GM12878 (cell line): ENCODE measurements at regions not wholly inside any gene's neighbourhood (a gene's known extent, or its start where the extent isn't known, plus 50 kb on each side); places are given as distances from the start of the nearest gene placed in this dataset.

Experiments used
- ATAC-seq: fragments of 200-7000 bp; cut with Tn5 transposase; 3 replicates; pipeline ENCODE4 v1.9.1; 2020; ENCODE audit warnings: mild to moderate bottlenecking, moderate library complexity
- BruUV-seq: library from RNA; stranded (reverse); fragments of 400-500 nt; replicated peaks from 2 replicates; lab custom pipeline; 2021; lab: Mats Ljungman, UMichigan
- CTCF ChIA-PET: fragments of 300-600 bp; sonication (Branson Sonifier 250); formaldehyde crosslinking; extraction: SDS; loops from one replicate; lab custom pipeline; 2021; ENCODE audit warnings: inconsistent platforms; lab: Yijun Ruan, JAX
- POLR2A ChIA-PET: fragments of 350-600 bp; formaldehyde crosslinking; extraction: SDS; loops from one replicate; lab custom pipeline; 2021; ENCODE audit warnings: inconsistent platforms; lab: Charles Lee
- RAD21 ChIA-PET: fragments of 300-600 bp; sonication (Branson Sonifier 250); formaldehyde crosslinking; loops from one replicate; lab custom pipeline; 2023; ENCODE audit warnings: antibody characterized with exemption; ENCODE audit not compliant: unreplicated experiment; lab: Charles Lee
- SMC1A ChIA-PET: fragments of 300-600 bp; sonication (Branson Sonifier 250); formaldehyde crosslinking; loops from one replicate; lab custom pipeline; 2023; ENCODE audit not compliant: unreplicated experiment, uncharacterized antibody; lab: Charles Lee
- DNase-seq: peaks from one replicate; pipeline ENCODE4 v3.0.0-alpha.2; 2011; ENCODE audit warnings: low read depth, low spot score
- FAIRE-seq: peaks from 3 replicates; lab custom pipeline; 2011; peaks lifted over from hg19 to GRCh38; lab: Jason Lieb, UNC
- H2AFZ ChIP-seq: 2 replicates; pipeline ENCODE4 v1.6.0; 2011; ENCODE audit warnings: low read depth, low read length, control low read depth; ENCODE audit not compliant: control insufficient read depth
- H3K27ac ChIP-seq: 2 replicates; pipeline ENCODE4 v1.5.1; 2011; ENCODE audit warnings: control low read depth; ENCODE audit not compliant: control insufficient read depth, insufficient read depth
- H3K27me3 ChIP-seq, 2 experiments: replicated peaks in 1 of 2; 2 replicates each; pipeline versions ENCODE4 v1.6.0 to v1.6.1; 2011; ENCODE audit warnings: low read length in 1 of 2; ENCODE audit not compliant: control insufficient read depth in 2 of 2, insufficient read depth in 2 of 2
- H3K36me3 ChIP-seq, 2 experiments: 2 replicates each; pipeline ENCODE4 v1.5.1; 2011; ENCODE audit warnings: low read length in 1 of 2; ENCODE audit not compliant: control insufficient read depth in 2 of 2, insufficient read depth in 2 of 2
- H3K4me1 ChIP-seq: 2 replicates; pipeline ENCODE4 v1.6.1; 2011; ENCODE audit warnings: mild to moderate bottlenecking, low read length, moderate library complexity, mixed read lengths; ENCODE audit not compliant: control insufficient read depth, insufficient read depth
- H3K4me2 ChIP-seq: 2 replicates; pipeline ENCODE4 v1.6.0; 2011; ENCODE audit warnings: control low read depth; ENCODE audit not compliant: control insufficient read depth, insufficient read depth
- H3K4me3 ChIP-seq: fragments of 200-600 bp; sonication (generic); 2 replicates; pipeline ENCODE4 v1.5.1; 2016
- H3K79me2 ChIP-seq: 2 replicates; pipeline ENCODE4 v1.6.0; 2011; ENCODE audit warnings: low read length; ENCODE audit not compliant: control insufficient read depth, insufficient read depth
- H3K9ac ChIP-seq: 2 replicates; pipeline ENCODE4 v1.8.0; 2011; ENCODE audit warnings: low read length, control low read depth, mixed read lengths; ENCODE audit not compliant: control insufficient read depth, insufficient read depth
- H3K9me3 ChIP-seq: replicated peaks from 3 replicates; pipeline ENCODE4 v1.5.1; 2011; ENCODE audit warnings: mild to moderate bottlenecking, low read length; ENCODE audit not compliant: control insufficient read depth, insufficient read depth
- H4K20me1 ChIP-seq: 2 replicates; pipeline ENCODE4 v1.6.0; 2011; ENCODE audit not compliant: control insufficient read depth, insufficient read depth
- BHLHE40 ChIP-seq, 2 experiments: fragments of 450-650 bp in 1 of 2; IDR thresholded peaks; 2 replicates each; pipeline ENCODE4 v1.6.1; 2011 to 2017; ENCODE audit warnings: low read depth in 2 of 2, borderline replicate concordance in 1 of 2, improper control_type of control experiment in 1 of 2, low read length in 1 of 2, mild to moderate bottlenecking in 1 of 2
- CREB1 ChIP-seq: IDR thresholded peaks from 2 replicates; pipeline ENCODE4 v1.6.1; 2012; ENCODE audit warnings: low read depth, mild to moderate bottlenecking, inconsistent platforms
- ELK1 ChIP-seq: IDR thresholded peaks from 2 replicates; pipeline ENCODE4 v1.6.1; 2012; ENCODE audit warnings: low read depth, low read length, improper control_type of control experiment
- EZH2 ChIP-seq: IDR thresholded peaks from 2 replicates; pipeline ENCODE4 v1.6.1; 2012; ENCODE audit warnings: low read depth, mild to moderate bottlenecking, control low read depth, inconsistent platforms, low read length, borderline replicate concordance; ENCODE audit not compliant: control insufficient read depth
- FOXK2 ChIP-seq: fragments of 450-650 bp; IDR thresholded peaks from 2 replicates; pipeline ENCODE4 v1.6.1; 2017; ENCODE audit warnings: mild to moderate bottlenecking, moderate library complexity
- MEF2A ChIP-seq: IDR thresholded peaks from 2 replicates; pipeline ENCODE4 v1.6.1; 2011; ENCODE audit warnings: low read depth, mild to moderate bottlenecking, low read length, moderate library complexity; ENCODE audit not compliant: insufficient read depth
- MLLT1 ChIP-seq: fragments of 450-650 bp; IDR thresholded peaks from 2 replicates; pipeline ENCODE4 v1.6.1; 2016; ENCODE audit warnings: mild to moderate bottlenecking
- MTA2 ChIP-seq: fragments of 450-650 bp; IDR thresholded peaks from 2 replicates; pipeline ENCODE4 v1.6.1; 2016; ENCODE audit warnings: low read depth, mild to moderate bottlenecking, moderate library complexity
- PAX8 ChIP-seq: fragments of 450-650 bp; IDR thresholded peaks from 2 replicates; pipeline ENCODE4 v1.6.1; 2017; ENCODE audit warnings: mild to moderate bottlenecking, moderate library complexity
- PKNOX1 ChIP-seq: fragments of 450-650 bp; IDR thresholded peaks from 2 replicates; pipeline ENCODE4 v1.6.1; 2016; ENCODE audit warnings: mild to moderate bottlenecking
- RAD21 ChIP-seq: IDR thresholded peaks from 2 replicates; pipeline ENCODE4 v1.6.1; 2011; ENCODE audit warnings: mild to moderate bottlenecking, low read depth, low read length, moderate library complexity; ENCODE audit not compliant: insufficient read depth
- RBBP5 ChIP-seq: fragments of 200-600 bp; sonication (generic); conservative IDR thresholded peaks from 2 replicates; pipeline ENCODE4 v1.6.1; 2016
- SIN3A ChIP-seq: IDR thresholded peaks from 2 replicates; pipeline ENCODE4 v1.6.1; 2012; ENCODE audit warnings: low read depth, low read length, improper control_type of control experiment
- SMAD1 ChIP-seq: fragments of 450-650 bp; IDR thresholded peaks from 2 replicates; pipeline ENCODE4 v1.6.1; 2018; ENCODE audit warnings: mild to moderate bottlenecking, low read depth; ENCODE audit not compliant: partially characterized antibody
- SUPT20H ChIP-seq: IDR thresholded peaks from 2 replicates; pipeline ENCODE4 v1.6.1; 2011; ENCODE audit warnings: low read depth, mild to moderate bottlenecking, low read length, moderate library complexity, borderline replicate concordance; ENCODE audit not compliant: control insufficient read depth
- ZBTB40 ChIP-seq: fragments of 450-650 bp; IDR thresholded peaks from 2 replicates; pipeline ENCODE4 v1.6.1; 2016; ENCODE audit warnings: mild to moderate bottlenecking, moderate library complexity, borderline replicate concordance
- ZNF217 ChIP-seq: fragments of 450-650 bp; IDR thresholded peaks from 2 replicates; pipeline ENCODE4 v1.6.1; 2017; ENCODE audit warnings: antibody characterized with exemption, mild to moderate bottlenecking
- WGBS: methylation state at CpG from one replicate; pipeline ENCODE4 v1.1.6; 2016; ENCODE audit warnings: low lambda C conversion rate; ENCODE audit not compliant: insufficient replicate concordance, insufficient coverage; ENCODE audit errors: missing lambda C conversion rate; 5-methylcytosine and 5-hydroxymethylcytosine counted together
- in situ Hi-C: fragments of 300-500 bp; cut with MboI; formaldehyde crosslinking; loops from 9 replicates; pipeline ENCODE4 v1.14.3; 2018; ENCODE audit warnings: mixed read lengths
- intact Hi-C: fragments of 100-400 bp; cut with micrococcal nuclease; formaldehyde crosslinking; loops from one replicate; pipeline ENCODE4 v1.14.2; 2022; ENCODE audit not compliant: unreplicated experiment

DNA sequence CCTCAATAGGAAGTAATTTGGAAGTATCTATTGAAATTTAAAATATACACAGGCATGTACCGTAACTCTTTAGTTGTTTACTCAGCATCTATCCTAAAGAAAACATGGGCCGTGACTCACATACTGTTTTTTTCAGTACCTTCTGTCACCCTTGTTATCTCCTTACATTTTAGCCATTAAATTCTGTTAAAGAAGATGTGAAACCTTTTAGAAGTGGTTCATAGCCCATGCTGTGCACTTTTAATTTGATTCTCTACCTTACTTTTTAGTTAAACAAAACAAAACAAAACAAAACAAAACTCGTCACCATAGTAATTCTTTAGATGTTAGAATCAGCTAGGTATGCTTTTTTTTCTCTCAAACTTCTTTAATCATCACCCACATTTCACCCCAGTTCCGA lies 494.4 kb upstream of the RGS6 start:
- WGBS = 78% methylated on average over 4 of the region's 4 CpGs
- CTCF ChIA-PET = interaction anchor here (0.9 to 1.4 kb wide), 2 partner anchors 11 to 34 kb away, joined by 4 to 5 read pairs; no protein-coding TSS in a partner anchor
- H3K9me3 ChIP-seq = no peaks in the 10 kb centered on the region; the same call in none of the 3 replicates
- H3K4me1 ChIP-seq = peaks cover 19% of the 10 kb centered on the region
- FAIRE-seq (no peak), ATAC-seq (peak; percentile 83), DNase-seq (no peak)
- no peak overlapping the region; the same call in 1 of the 2 replicates for H3K27ac ChIP-seq
- RAD21 ChIA-PET = interaction anchor here (1.4 to 3.0 kb wide), 4 partner anchors 61 to 115 kb away, joined by 3 to 21 read pairs (median 6); no protein-coding TSS in a partner anchor
- no peak overlapping the region for H3K4me2 ChIP-seq
- no peaks in the 10 kb centered on the region; a peak in 3 of 4 replicates for H3K36me3 ChIP-seq
- intact Hi-C loops (loop anchor here (10.0 kb wide), 1 partner anchor 113 kb away; the partner anchor contains the start of gene SIPA1L1), in situ Hi-C loops (no loop called here)
- no TSS peak for BruUV-seq
- H3K27me3 ChIP-seq = no peaks in the 10 kb centered on the region
- H3K9ac ChIP-seq = no peak overlapping the region
- no peak overlapping the region for H3K4me3 ChIP-seq
- POLR2A ChIA-PET = interaction anchor here (1.3 kb wide), 1 partner anchor 36 kb away, joined by 3 read pairs; no protein-coding TSS in a partner anchor
- SMC1A ChIA-PET = interaction anchor here (0.6 to 1.9 kb wide), 9 partner anchors 8 to 315 kb away, joined by 3 to 7 read pairs (median 3); no protein-coding TSS in a partner anchor
- peaks cover 35% of the 10 kb centered on the region for H3K79me2 ChIP-seq
- H4K20me1 ChIP-seq = no peaks in the 10 kb centered on the region
- H2AFZ ChIP-seq = no peak overlapping the region
- no peak for TF ChIP-seq CREB1
- TF ChIP-seq ZNF217 = no peak
- no peak for TF ChIP-seq FOXK2
- no peak for TF ChIP-seq ZBTB40
- no peak for TF ChIP-seq SMAD1
- TF ChIP-seq MEF2A = no peak
- TF ChIP-seq EZH2 = no peak
- TF ChIP-seq SUPT20H = no peak
- no peak for TF ChIP-seq ELK1
- no peak for TF ChIP-seq RBBP5
- peak; percentile 15; the same call in 1 of the 2 replicates for TF ChIP-seq PKNOX1
- no peak for TF ChIP-seq RAD21
- TF ChIP-seq PAX8 = no peak
- no peak for TF ChIP-seq MLLT1
- peak; percentile 98 for TF ChIP-seq MTA2
- no peak for TF ChIP-seq SIN3A
- TF ChIP-seq BHLHE40 (IDR thresholded peaks at IDR 0.05; ENCODE audit: borderline replicate concordance in 1 of 2, low read depth in 2 of 2, low read length in 1 of 2) = 0 out of 4 replicates have a peak, but pooled peaks of 1 of the 2 experiments have one; percentile 22
